Prostate gland (tissue), 2 donors: ENCODE measurements at regions not wholly inside any gene's neighbourhood (a gene's known extent, or its start where the extent isn't known, plus 50 kb on each side); places are given as distances from the start of the nearest gene placed in this dataset.

Experiments
- POLR2A ChIP-seq: fragments of 450-650 bp; IDR thresholded peaks from one replicate; pipeline ENCODE4 v1.6.1; 2016; ENCODE audit warnings: antibody characterized with exemption, mild to moderate bottlenecking
- POLR2AphosphoS5 ChIP-seq: sonication (generic); formaldehyde crosslinking; IDR thresholded peaks from one replicate; pipeline ENCODE4 v1.6.1; 2017; ENCODE audit warnings: antibody characterized with exemption
- TF ChIP-seq, protein P1 (sequence below), 4 experiments: fragments of 200-600 bp in 2 of 4; fragments of 450-650 bp in 2 of 4; sonication (generic) in 2 of 4; IDR thresholded peaks; 1 replicate in 3 of 4; 2 replicates in 1 of 4; pipeline ENCODE4 v1.5.1; 2016 to 2019; ENCODE audit warnings: antibody characterized with exemption in 4 of 4, mild to moderate bottlenecking in 2 of 4, moderate library complexity in 2 of 4

DNA sequence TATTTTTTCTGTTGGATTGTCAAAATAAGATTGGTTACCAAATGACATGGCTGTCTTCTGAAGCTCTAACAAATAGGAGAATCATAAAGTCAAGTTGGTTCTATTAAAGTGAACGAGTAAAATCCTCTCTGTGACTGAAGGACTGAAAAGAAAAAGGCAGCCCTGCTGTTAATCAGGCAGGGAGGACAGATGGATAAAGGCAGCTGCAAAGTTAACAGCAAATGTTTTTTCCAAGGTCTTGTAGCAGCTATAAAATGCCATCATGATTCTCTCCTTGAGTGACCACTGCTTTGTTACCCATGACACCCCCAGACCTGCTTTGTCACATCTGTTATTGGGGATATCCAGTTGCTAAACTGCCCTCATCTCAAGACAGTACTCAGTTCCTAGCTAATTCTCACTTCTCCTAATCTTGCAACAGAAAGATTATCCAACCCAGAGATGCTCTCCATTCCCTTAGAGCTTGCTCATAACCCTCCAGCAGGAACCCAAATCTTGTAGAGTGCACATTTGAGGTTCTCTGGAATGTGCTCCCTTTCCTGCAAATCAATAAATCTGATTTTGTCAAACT, 89.7 kb upstream of the PARP8 start:
- TF ChIP-seq, protein P1, sequence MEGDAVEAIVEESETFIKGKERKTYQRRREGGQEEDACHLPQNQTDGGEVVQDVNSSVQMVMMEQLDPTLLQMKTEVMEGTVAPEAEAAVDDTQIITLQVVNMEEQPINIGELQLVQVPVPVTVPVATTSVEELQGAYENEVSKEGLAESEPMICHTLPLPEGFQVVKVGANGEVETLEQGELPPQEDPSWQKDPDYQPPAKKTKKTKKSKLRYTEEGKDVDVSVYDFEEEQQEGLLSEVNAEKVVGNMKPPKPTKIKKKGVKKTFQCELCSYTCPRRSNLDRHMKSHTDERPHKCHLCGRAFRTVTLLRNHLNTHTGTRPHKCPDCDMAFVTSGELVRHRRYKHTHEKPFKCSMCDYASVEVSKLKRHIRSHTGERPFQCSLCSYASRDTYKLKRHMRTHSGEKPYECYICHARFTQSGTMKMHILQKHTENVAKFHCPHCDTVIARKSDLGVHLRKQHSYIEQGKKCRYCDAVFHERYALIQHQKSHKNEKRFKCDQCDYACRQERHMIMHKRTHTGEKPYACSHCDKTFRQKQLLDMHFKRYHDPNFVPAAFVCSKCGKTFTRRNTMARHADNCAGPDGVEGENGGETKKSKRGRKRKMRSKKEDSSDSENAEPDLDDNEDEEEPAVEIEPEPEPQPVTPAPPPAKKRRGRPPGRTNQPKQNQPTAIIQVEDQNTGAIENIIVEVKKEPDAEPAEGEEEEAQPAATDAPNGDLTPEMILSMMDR (IDR thresholded peaks at IDR 0.05) = no peak
- TF ChIP-seq POLR2A (no peak), POLR2AphosphoS5 (no peak)
